ENCODE measurements at regions not wholly inside any gene's neighbourhood (a gene's known extent, or its start where the extent isn't known, plus 50 kb on each side); places are given as distances from the start of the nearest gene placed in this dataset.

DNA sequence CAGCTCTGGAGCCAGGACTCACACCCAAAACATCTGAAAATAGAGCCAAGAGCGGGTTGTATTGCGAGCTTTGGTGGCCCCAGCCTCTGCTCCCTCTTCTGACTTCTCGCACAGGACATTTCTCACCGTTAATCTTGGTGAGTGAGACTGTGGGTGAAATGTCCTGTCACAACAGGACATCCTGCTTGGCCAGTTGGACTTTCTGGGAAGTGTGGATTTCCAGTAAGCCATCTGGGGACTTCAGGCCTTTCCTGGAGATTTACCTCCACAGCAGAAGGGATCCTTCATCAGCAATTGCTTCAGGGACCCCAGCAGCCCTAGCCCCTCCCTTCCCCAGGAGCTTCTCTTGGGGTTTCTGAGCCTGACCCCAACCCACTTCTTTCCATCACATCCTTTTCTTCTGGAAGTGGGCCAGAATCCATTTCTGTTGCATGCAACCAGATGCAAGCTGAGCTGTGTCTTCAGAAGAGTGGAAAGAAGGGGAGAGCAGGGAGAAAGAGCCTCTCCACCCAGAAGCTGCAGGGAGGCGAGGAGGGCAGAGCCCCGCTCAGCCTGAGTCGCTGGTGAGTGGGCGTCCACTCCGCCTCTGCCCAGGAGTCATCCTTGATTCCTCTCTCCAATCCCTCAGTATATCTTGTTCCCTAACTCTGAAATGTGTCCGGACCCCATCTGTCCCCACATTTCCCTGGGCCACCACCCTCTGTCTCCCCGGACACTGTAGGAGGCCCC lies 50.3 kb upstream of the GADD45G start:
- DNase-seq, result no peak

DNA sequence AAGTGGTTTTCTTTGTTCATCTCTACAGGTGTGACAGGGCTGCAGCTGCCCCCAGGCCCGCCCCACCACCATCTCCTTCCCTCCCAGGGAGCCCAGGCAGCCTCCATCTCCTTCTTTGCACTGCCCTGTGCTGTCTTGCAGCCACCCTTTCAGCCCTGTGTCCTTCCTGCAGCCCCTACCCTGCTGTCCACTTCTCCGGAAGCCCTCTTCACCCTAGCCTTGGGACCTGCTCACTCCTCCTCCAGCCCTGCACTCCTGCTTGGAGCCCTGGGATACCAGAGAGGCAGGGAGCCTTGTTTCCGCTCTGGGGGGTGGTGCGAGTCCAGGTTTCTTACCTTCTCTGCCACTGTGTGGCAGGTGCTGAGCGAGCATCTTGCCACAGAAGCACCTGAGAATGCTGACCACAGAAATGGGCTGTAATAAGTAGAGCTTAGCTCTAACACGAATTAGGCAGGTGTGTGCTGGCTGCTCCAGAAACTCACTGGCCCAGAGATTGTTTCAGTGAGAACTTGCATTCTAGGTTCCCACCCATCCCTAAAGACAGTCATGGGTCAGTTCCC lies 51.3 kb upstream of the GADD45G start:
- no peak for DNase-seq

DNA sequence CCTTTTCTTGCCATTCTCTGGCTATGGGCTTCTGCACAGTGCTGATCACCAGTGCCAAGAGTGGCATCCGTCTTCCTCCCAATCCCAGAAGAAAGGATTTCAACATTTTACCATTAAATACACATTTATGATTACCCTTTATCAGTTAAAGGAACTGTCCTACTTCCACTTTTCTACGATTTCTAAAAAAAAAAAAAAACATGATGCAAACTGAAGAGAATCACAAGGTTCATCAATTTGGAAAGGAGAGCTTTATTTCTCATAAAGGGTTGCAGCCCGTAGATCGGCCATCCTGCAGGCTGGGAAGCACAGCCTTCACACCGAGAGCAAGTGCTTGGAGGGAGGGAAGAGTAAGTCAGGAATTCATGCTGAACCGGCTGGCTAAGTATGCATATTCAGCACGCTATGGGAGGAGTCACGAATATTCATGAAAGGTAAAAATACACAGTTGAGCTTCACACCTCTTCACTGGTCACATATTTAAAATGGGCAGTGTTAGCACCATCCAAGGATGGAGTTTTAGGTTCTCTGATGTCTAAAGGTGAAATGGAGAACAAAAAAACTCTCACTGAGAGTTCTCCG lies 52.5 kb upstream of the SEMA4D start:
- no peak for DNase-seq

DNA sequence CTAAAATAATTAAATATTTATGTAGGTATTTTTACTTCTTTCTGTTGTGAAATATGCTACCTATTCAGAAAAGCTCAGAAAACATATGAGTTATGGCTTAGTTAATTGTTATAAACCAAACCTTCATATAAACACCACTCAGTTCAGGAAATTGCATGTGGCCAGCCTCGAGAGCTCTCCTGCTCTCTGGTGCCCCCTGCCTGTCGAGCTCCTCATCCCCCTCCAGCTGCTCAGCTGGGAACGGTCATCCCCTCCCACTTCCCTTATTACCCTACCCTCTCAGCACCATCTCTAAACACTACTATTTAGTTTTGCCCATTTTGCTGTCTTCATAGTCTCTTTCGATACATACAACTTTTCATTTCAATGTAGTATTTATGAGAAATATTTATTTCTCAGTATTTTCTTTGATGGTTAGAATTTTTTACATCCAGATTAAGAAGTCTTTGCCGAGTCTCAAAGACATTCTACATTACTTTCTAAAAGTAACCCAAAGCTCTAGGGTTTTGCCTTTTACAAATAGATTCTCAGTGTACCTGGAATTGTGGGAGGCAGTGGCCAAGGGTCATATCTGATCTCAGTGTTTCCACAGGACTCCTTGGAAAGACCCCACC lies 51.2 kb upstream of the SEMA4D start:
- DNase-seq, result peak; percentile 91

DNA sequence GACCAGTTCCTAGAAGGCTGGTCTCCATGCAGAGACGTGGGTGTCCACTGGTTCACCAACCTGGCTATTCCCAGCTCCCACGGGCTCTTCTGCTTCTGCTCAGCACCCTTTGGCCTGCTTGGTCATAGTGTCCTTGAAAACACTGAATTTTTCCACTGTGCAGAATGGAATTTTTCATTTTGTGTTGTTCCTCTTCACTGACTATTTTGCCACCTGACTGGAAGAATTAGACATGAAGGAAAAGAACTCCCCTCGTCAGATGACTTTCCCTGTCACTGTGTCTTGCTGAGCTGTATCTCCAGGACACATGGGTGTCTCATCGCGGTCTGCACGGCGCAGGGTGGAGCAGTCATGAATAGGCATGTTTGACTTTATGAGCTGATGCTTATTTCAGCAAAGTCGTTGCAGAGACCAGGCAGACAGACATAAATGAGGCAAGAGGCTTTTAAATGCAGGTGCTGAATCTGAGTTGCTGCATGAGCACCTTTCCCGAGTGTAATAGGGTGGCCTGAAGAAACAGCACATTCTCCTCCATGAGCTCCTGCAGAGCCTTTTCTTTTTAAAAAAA lies 50.2 kb upstream of the SEMA4D start:
- DNase-seq, result no peak

Data from stimulated activated CD4-positive, alpha-beta T cell treated with anti-CD3 and anti-CD28 coated beads, Interleukin-15, amount 100 ng/mL, for 24 hours (primary cell).